ENCODE measurements at regions not wholly inside any gene's neighbourhood (a gene's known extent, or its start where the extent isn't known, plus 50 kb on each side); places are given as distances from the start of the nearest gene placed in this dataset.
"Not testable (repeated sequence)": the region's sequence is repeated elsewhere in the genome, so short reads cannot be mapped to it uniquely, and the experiment has no call there.

- no peak for TF ChIP-seq CTCF (IDR thresholded peaks at IDR 0.05)
These were observed 92.1 kb upstream of the IMMP2L start for GRCh38 chr7:111654343-111654742.

GRCh38 chr7:111653846-111654245 is 91.6 kb upstream of the IMMP2L start:
- no peaks in the 10 kb centered on the region for H3K36me3 ChIP-seq
- H3K27me3 ChIP-seq: no peaks in the 10 kb centered on the region
- intact Hi-C loops (cut with DNase I): no loop called here
- DNase-seq: no peak
- no peak overlapping the region for H3K4me3 ChIP-seq
- H3K9ac ChIP-seq (ENCODE audit: low read depth in 2 of 2, low read length in 2 of 2): no peak overlapping the region
- no peaks in the 10 kb centered on the region for H3K9me3 ChIP-seq
- TF ChIP-seq CTCF (IDR thresholded peaks at IDR 0.05): no peak
- H3K4me1 ChIP-seq: no peaks in the 10 kb centered on the region
- H3K27ac ChIP-seq: no peak overlapping the region

More at GRCh38 chr7:111654343-111654742, 92.1 kb upstream of the IMMP2L start:
- Histone ChIP-seq H3K9ac (ENCODE audit: low read depth in 2 of 2, low read length in 2 of 2) (no peak overlapping the region), H3K27ac (no peak overlapping the region), H3K4me1 (no peaks in the 10 kb centered on the region), H3K9me3 (no peaks in the 10 kb centered on the region), H3K36me3 (no peaks in the 10 kb centered on the region), H3K27me3 (no peaks in the 10 kb centered on the region), H3K4me3 (no peak overlapping the region)
- intact Hi-C loops (cut with DNase I): no loop called here
- DNase-seq: no peak

DNA sequence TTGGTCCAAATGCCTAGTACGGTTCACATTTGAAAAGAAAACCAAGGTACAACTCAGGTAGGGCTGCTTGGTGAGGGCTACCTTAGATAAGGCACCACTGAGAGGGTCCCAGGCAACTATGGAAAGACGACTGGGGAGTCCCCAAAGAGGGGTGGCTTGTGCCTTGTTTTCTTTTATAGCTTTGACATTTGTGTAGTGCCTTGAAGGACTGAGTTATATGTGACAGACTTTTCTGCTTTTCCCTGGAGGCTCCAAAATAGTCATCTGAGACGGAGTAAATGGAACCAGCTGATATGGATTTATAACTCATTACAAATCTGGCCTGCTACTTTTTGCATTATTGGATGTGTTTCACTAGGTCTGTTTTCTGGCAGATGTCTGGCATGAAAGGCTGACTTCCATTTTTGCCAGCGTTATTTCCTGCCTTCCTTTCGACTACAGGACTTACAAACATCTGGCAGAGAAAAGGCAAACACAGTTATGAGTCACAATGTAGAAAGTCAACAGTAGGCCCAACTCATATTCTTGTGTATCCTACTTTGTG is 88.2 kb upstream of the IMMP2L start:
- peak; percentile 21 for DNase-seq
- intact Hi-C loops (cut with DNase I): no loop called here

GRCh38 chr7:111647881-111648280 is 85.6 kb upstream of the IMMP2L start:
- H3K27ac ChIP-seq: no peak overlapping the region
- DNase-seq: no peak
- no peaks in the 10 kb centered on the region for H3K9me3 ChIP-seq
- no peak for TF ChIP-seq CTCF (IDR thresholded peaks at IDR 0.05)
- H3K36me3 ChIP-seq: no peaks in the 10 kb centered on the region
- no peak overlapping the region for H3K9ac ChIP-seq (ENCODE audit: low read depth in 2 of 2, low read length in 2 of 2)
- no peaks in the 10 kb centered on the region for H3K4me1 ChIP-seq
- intact Hi-C loops (cut with DNase I): no loop called here
- H3K4me3 ChIP-seq: no peak overlapping the region
- no peaks in the 10 kb centered on the region for H3K27me3 ChIP-seq

More for the DNA sequence above, 88.2 kb upstream of the IMMP2L start:
- Histone ChIP-seq H3K9ac (ENCODE audit: low read depth in 2 of 2, low read length in 2 of 2) (no peak overlapping the region), H3K9me3 (no peaks in the 10 kb centered on the region), H3K4me1 (no peaks in the 10 kb centered on the region), H3K27me3 (no peaks in the 10 kb centered on the region), H3K4me3 (no peak overlapping the region), H3K36me3 (no peaks in the 10 kb centered on the region), H3K27ac (no peak overlapping the region)
- TF ChIP-seq CTCF (IDR thresholded peaks at IDR 0.05): no peak

DNA sequence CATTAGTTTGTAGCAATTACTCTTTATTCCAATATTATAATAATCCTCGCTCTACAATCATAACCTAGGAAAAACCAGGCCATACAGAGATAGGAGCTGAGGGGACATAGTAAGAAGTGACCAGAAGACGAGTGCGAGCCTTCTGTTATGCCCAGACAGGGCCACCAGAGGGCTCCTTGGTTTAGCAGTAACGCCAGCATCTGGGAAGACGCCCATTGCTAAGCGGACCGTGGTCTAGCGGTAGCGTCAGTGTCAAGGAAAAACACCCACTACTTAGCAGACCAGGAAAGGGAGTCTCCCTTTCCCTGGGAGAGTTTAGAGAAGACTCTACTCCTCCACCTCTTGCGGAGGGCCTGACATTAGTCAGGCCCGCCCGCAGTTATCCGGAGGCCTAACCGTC is 82.3 kb upstream of the IMMP2L start:
- intact Hi-C loops (cut with DNase I); H3K4me3 ChIP-seq; H3K9me3 ChIP-seq; DNase-seq; H3K4me1 ChIP-seq; H3K9ac ChIP-seq (ENCODE audit: low read depth in 2 of 2, low read length in 2 of 2); H3K36me3 ChIP-seq; H3K27me3 ChIP-seq; H3K27ac ChIP-seq: not testable (repeated sequence)

DNA sequence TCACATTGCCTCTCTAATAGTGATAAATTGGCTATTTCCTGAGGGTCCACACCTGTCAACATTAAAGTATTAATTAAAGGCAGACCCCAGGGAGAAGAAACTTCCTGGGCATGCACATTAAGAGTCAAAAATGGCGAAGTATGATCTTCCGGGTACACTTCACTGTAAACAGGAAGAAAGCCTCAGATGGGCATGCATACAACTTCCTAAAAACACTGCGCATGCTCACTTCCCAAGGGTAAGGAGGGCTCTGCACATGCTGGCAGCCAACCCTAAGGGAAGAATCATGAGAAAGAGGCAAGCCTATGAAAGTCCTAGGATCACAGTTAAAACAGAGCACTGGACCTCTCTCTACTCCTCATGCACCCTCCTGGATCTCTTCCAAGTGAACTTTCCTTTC is 80.1 kb upstream of the IMMP2L start:
- Histone ChIP-seq H3K27me3 (no peaks in the 10 kb centered on the region), H3K4me1 (no peaks in the 10 kb centered on the region), H3K9me3 (no peaks in the 10 kb centered on the region), H3K36me3 (no peaks in the 10 kb centered on the region), H3K9ac (ENCODE audit: low read depth in 2 of 2, low read length in 2 of 2) (no peak overlapping the region), H3K27ac (no peak overlapping the region), H3K4me3 (no peak overlapping the region)
- no peak for DNase-seq
- intact Hi-C loops (cut with DNase I): no loop called here
- no peak for TF ChIP-seq CTCF (IDR thresholded peaks at IDR 0.05)

Measured in colonic mucosa (tissue), 4 donors.